G401.6 (cell line): ENCODE measurements at regions not wholly inside any gene's neighbourhood (a gene's known extent, or its start where the extent isn't known, plus 50 kb on each side); places are given as distances from the start of the nearest gene placed in this dataset.
A peak's percentile ranks its signal among the peaks of the same experiment; 100 is the strongest.

Experiments used
- FAIRE-seq: peaks from 2 replicates; lab custom pipeline; 2012; peaks lifted over from hg19 to GRCh38; lab: Jason Lieb, UNC

DNA sequence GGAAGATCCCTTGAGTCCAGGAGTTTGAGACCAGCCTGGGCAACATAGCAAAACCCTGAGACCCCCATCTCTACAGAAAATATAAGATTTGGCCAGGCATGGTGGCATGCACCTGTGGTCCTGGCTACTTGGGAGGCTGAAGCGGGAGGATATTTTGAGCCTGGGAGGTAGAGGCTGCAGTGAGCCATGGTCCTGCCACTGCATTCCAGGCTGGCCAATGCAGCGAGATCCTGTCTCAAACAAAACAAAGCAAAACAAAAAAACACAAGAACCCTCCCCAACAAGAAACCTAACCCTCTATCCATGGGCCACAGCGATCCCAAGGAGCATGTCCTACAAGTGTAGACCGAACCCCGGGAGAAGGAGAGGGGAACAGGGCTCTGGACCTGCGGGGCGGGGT, 133.3 kb downstream of the MGAT5B start:
- no peak for FAIRE-seq

DNA sequence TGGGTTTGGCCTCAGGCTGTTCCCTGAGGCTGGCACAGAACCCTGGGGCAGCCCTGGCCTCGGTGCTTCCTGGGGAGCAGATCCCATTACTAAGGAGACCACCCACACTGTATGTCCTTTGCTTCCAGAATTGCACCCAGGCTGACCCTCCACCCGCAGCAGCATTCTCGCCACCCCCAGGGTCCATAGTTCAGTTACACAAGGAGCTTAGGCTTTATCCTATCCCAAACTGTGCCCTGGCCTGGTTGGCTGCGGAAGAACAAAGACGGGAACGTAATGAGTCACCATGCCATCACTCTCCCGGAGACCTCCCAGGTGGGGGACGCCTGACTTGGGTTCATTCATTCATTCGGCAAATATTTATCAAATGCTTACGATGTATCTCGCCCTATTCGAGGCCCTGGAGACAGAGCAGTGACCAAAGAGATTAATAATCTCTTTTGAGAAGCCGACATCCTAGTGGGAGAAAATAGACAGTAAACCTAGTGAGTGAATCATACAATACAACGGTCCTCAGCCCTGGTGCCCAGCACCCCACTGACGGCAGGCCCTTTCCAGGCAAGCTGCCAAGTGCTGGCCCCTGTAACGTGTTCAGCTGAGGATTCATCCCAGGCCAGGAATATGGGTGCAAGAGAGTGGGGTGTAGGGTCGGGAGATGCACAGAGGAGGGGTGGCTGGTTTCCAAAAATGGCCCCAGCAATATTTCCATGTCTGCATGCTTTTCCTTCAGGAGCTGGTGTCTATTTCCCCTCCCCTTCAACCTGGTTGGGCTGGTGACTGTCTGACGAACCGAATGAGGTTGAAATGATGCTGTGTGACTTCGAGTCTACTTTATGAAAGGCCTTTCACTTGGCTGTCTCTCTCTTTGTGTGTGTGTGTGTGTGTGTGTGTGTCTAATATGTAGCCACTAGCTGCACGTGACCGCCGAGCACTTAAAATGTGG, 134.2 kb downstream of the MGAT5B start:
- no peak for FAIRE-seq

DNA sequence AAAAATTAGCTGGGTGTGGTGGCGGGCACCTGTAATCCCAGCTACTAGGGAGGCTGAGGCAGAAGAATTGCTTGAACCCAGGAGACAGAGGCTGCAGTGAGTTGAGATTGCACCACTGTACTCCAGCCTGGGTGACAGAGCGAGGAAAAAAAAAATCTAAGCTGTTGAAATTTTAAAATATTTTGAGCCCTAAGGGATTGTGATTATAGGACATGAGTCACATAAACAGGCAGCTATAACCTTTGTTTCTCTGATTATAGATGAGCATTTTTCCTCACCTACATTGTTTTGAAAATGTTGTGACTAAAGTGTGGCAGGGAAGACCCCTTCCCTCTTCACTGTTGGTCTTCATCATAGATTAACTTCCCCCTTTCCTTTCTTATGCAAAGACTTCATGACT, 135.5 kb downstream of the MGAT5B start:
- FAIRE-seq, result no peak

DNA sequence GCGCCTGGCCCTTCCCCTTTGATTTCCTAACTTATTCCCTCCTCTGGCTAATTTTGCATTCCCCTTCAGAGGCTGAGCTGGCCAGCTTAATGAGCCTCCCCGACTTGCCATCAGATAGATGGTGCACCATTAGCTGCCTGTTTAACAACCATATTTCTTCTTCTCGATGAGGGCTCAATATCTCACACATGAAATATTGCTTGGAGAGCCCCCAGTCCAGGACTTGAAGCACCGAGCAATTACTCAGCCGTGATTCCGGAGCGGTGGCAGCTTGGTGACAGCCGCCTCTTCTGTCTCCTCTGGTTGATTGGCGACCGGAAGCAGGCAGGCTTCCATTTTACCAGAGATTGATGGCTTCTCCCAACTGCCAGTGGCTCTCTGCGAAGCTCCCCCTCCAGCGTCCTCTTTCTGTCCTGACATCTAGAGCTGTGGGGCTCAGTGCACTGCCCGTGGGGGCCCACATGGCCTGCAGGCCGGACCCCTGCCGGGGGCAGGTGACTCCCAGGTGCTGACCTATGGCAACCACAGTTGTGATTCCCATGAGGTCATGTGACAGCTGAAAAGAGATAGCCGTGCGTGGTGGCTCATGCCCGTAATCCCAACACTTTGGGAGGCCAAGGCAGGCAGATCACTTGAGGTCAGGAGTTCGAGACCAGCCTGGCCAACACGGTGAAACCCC, 133.7 kb upstream of the SEC14L1 start:
- no peak for FAIRE-seq

DNA sequence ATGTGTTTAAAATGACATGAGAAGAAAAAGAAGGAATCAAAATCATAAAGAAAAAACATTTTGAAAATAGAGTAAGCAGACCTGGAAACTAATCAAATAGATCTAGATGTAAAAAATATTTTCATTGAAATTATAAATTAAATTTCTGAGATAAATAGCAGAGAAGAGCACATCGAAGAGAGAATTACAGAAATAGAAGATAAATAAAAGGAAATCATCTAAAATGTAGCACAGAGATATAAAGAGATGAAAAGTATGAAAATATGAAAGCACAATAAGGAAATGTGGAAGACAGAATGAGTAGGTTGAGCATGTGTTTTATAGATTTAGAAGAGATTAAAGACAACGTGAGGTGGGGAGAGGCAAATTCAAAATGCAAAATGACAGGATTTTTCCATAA, 130.9 kb upstream of the SEC14L1 start:
- peak; percentile 64 for FAIRE-seq

DNA sequence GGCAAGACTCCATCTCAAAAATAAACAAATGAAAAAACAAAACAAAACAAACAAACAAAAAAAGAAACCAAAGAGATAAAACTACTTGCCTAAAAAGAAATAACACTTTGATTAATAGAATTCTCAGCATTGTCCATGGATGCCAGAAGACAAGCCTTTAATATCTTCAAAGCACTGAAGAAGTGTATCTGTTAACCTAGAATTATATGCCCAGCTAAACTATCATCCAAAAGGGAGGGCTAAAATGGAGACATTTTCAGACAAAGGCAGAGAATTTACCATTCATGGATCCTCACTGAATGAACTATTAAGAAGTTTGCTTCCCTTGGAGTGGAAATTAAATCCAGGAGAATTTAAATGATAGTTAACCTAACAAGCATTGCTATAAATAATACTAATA, 130.1 kb upstream of the SEC14L1 start:
- no peak for FAIRE-seq

DNA sequence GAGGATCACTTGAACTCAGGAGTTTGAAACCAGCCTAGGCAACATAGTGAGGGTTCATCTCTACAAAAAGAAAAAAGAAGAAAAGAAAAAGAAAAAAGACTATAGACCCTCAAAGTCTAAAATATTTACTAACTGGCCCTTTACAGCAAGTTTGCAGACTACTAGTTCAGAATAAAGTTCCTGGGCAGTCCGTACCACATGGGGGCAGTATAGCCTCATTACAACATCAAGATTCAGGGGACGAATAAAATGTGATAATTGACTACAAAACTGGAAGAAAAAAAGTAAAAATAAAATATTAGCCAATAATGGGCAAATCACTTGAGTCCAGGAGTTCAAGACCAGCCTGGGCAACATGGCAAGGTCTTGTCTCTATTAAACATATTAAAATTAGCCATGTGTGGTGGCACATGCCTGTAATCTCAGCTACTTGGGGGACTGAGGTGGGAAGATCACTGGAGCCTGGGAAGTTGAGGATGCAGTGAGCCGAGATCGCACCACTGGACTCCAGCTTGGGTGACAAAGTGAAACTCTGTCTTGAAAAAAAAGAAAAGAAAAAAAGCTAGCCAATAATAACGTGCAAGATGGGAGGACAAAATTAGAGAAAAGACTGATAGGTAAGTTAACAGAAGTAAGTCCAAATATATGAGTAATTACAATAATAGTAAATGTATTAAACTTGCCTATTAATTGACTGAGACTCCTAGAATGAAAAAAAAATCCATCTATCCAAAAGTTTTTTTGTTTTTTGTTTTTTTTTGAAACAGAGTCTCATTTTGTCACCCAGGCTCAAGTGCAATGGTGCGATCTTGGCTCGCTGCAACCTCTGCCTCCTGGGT, 129.4 kb upstream of the SEC14L1 start:
- FAIRE-seq, result peak; percentile 95

DNA sequence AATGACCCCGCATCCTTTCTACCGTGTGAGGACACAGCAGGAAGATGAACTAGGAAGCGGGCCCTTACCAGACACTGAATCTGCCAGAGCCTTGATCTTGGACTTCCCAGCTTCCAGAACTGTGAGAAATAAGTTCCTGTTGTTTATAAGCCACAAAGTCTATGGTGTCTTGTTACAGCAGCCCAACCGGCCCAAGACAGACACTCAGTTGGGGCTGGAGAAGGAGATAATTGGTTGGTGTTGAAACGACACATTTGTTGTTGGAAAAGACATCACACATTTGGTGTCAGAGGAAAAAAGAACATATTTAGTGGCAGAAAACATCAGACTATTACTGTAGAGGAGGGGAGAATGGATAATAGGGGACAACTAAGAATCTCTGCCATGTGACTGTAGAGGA, 122.3 kb upstream of the SEC14L1 start:
- no peak for FAIRE-seq

DNA sequence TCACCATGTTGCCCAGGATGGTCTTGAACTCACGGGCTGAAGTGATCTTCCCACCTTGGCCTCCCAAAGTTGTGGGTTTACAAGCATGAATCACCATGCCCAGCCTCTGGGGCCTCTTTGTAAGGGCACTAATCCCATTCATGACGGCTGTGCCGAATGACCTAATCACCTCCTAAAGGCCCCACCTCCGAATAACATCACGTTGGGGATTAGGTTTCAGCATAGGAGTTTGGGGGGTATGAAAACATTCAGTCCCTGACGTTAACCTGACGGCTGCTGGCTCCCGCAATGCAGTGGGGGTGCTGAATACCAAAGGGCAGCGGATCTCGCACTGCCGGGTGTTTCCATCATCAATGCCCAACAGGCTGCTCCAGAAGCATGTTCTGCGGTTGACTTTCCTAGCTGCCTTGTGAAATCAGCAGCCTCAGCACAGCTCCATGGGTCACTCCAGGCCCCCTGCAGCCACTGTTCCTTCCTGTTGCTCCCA, 120.8 kb upstream of the SEC14L1 start:
- no peak for FAIRE-seq

DNA sequence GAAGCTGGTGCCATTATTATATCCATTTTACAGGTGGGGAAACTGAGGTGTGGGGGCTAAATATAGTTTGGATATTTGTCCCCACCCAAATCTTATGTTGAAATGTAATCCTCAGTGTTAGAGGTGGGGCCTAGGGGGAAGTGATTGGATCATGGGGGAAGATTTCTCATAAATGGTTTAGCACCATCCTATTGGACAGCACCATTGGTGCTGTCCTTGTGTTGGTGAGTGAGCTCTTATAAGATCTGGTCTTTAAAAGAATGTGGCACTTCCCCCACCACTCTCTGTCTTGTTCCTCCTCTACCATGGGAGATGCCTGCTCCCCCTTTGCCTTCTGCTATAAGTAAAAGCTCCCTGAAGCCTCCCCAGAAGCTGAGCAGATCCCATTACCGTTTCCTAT, 119.8 kb upstream of the SEC14L1 start:
- no peak for FAIRE-seq

DNA sequence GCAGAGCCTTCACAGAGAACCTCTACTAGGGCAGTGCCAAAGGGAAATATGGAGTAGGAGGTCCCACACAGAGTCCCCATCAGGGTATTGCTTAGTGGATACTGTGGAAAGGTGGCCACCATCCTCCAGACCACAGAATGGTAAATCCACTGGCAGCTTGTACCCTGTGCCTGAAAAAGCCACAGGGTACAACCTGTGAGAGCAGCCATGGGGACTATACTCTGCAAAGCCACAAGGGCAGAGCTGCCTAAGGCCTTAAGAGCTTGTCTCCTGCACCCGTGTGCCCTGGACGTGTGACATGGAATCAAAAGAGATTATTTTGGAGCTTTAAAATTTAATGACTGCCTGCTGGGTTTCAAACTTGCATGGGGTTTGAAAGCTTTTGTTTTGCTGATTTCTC, 118.0 kb upstream of the SEC14L1 start:
- no peak for FAIRE-seq

DNA sequence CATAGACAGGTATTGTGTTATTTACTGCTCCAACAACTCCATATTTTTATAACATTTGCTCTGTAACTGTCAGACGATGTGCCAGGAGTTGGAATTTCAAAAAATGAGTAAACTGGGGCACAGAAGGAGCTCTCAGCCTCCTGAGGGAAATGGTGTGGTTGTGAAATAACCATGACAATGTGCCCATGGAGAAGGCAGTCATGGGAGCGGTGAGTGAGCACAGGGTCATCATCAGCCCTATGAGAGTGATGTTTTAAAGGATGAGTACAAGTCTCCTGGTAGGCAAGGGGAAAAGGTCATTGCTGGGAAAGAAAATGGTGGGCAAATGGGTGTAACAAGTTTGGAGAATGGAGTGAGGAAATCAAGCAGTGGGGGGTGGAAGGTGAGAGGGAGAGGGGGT, 115.0 kb upstream of the SEC14L1 start:
- FAIRE-seq, result no peak

DNA sequence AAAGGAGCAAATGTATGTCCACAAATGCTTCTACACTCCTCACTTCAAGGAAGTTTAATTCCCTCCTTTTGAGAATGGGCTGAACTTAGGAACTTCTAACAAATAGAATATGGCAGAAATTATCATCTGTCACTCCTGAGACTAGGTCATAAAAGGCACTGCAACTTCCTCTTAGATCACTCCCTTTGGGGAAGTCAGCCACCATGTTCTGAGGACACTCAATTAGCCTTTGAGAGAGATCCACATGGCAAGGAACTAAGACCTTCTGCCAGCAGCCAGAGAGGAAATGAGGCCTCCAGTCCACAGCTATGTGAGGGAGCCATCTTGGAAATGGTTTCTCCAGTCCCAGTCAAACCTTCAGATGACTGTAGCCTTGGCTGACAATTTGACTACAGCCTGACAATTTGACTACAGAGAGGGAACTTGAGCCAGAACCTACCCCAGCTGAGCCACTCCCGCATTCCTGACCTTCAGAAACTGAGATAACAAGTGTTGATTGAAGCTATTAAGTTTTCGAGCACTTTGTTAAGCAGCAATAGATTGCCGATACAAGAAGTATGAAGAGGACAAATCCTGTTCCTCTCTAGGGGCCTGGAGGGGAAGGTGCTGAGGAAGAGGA, 113.4 kb upstream of the SEC14L1 start:
- FAIRE-seq, result no peak

DNA sequence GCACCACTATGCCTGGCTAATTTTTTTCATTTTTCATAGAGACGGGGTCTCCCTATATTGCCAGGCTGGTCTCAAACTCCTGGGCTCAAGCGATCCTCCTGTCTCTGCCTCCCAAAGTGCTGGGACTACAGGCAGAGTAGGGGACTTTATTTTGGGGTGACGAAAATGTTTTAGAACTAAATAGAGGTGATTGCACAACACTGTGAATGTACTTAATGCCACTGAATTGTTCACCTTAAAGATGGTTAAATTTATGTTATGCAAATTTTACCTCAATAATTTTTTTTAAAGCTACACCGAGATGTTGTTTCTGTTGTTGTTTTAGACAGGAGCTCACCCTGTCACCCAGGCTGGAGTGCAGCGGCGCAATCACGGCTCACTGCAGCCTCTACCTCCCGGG, 111.9 kb upstream of the SEC14L1 start:
- FAIRE-seq, result no peak

DNA sequence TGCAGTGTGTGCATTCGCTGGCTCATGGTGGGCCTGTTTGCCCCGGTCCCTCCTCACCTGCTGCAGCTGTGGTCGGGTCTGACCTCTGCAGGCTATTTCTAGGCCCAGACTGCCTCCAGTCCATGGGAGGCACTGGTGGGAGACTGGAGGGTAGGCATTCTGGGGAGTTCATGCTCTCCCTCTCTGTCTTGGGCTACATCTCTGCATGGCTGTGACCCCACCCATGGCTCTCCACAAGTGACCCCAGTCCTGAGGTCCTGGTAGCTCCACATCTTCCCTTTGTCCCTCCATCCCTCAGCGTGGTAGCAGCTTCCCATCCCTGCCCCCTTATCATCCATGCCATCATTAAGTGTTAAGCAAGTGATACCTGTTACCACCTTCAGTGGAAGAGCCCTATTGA, 107.8 kb upstream of the SEC14L1 start:
- no peak for FAIRE-seq

DNA sequence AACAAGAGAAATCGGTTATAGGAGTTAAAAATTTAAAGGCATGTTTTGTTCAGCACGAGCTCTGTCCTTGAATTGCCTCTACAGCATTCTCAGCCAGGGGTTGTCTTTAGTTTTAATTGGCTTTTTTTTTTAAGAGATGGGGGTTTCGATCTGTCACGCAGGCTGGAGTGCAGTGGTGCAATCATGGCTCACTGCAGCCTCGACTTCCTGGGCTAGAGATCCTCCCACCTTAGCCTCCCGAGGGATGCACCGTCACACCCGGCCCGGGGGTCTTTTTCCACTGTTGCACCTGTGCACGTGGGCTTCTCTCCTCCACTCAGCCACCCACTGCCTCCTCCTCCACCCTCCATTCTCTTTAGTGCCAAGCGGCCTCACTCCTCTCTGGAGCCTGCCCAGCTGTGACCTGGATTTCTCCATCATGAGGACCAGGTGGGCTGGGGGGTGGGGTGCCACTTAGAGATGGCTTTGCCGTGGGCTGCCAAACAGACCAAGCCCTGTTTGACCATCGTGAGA, 106.8 kb upstream of the SEC14L1 start:
- FAIRE-seq, result no peak

DNA sequence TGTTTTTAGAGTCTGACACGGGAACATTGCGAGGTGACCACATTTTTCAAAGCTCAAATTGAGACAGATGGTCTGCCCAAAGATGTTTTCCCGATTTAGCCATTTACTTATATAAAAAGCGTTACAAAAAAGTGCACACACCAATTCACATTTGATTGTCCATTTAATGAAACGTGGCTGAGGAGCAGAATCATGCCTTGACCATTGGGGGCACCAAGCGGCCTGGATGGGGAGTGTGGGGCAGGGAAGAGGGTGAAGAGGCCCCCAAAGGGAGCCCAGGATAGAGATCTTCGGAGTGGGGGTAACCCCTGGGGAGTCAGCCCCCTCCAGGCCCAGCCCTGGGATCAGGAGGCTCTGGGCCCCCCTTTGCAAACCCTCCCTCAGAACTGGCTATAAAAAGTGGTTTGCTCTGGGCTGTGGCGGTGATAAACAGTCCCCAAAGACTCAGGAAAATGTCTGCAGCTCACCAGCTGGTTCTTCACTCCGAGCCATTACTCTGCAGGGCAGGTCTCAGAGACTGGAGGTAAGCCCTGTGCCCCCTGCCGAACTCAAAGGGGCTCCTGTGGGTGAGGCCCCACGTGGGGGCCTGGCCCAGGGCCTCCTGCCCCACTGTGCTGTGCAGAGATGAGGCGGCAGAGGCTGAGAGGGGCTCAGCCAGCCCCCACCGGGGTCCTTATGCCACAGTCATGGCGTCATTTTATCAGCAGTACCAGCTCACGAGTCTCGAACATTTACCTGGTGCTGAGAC, 105.9 kb upstream of the SEC14L1 start:
- no peak for FAIRE-seq

DNA sequence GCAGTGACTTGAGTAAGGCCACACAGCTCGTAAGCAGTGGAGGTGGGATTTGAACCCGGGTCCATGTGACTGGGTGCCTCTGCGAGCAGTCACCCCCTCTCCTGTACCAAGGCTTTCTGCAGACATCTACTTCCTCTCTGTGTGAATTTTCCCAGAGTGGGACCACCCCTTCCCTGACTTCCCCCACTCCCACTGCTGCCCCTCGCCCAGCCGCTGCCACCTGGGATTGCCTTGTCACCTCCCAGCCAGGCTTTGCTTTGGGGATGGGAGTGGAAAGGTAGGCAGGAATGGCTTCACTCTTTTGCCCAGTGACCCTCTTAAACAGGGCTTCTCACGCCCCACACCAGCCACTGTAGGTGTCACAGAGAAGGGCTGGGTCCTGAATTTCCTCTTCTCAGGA, 105.2 kb upstream of the SEC14L1 start:
- no peak for FAIRE-seq

DNA sequence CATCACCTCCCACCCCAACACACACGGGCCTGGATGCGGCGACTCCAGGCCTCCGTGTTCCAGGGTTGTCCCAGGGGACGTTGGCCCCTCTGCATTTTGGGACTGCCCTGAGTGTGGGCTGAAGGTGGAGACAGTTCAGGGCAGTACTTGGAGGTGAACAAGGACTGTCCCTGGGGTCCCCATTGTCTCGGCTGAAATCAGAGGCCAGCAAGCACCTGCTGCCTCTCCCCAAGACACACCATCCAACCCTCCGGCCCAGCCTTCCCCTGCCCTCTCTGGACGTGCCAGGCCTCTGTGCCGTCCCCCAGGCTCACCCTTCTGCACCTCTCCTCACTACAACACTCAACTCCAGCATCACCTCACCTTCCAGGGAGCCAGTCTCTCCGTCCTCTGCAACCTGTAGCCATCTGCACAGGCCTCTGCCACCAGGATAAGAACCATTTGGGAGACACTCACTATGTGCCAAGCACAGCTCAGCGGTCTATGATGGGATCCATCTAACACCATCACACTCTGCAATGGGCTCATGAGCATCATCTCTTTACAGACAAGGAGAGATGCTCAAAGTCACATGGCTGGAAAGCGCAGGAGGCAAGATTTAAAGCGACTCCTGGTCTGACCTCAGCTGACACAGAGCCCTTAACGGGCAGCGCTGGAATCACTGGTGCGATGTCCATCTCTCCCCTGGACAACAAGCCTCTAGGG, 104.5 kb upstream of the SEC14L1 start:
- no peak for FAIRE-seq

DNA sequence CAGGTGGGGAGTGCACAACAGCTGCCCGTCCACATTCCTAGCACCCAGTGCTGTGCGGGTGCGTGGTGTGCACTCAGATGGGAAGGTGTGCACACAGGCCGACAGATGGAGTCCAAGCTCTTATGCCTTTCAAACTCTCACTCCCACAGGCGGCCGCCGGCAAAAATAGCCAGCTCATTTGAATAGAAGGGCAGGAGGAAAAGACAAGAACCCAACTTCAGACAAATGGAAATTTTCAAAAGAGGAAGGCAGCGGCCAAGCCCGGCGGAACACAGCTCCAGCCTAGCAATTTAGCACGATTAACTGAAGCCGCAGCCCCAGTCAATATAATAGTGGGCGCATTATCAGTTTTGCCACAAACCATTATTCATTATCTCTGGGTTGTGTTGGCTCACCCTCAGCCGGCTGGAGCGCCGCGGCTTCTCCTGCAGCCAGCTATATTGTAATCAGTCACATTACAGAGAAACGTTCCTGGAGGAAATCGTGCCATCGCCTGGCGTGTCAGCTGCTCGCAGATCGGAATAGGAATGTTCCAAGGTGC, 103.9 kb upstream of the SEC14L1 start:
- FAIRE-seq, result no peak
